ENCODE measurements at regions not wholly inside any gene's neighbourhood (a gene's known extent, or its start where the extent isn't known, plus 50 kb on each side); places are given as distances from the start of the nearest gene placed in this dataset.

GRCh38 chr11:37406651-37407050 lies 808.6 kb upstream of the RAG2 start (continued):
- no peak for TF ChIP-seq ZNF576 (CRISPR knock-in tag; IDR thresholded peaks at IDR 0.05)

- FAIRE-seq (no peak), ATAC-seq (no peak), DNase-seq (ENCODE audit: low spot score) (no peak)
- no peak overlapping the region for H3K4me3 ChIP-seq (replicated peaks in 1 of 3; ENCODE audit: insufficient read depth in 1 of 3, low read depth in 2 of 3, low read length in 3 of 3)
- intact Hi-C loops (cut with micrococcal nuclease; ENCODE audit: unreplicated experiment), result no loop called here
- H3K27me3 ChIP-seq (ENCODE audit: control insufficient read depth in 1 of 2, insufficient read depth in 2 of 2, low read length in 2 of 2), result no peaks in the 10 kb centered on the region
- no peak overlapping the region for H3K4me2 ChIP-seq (ENCODE audit: low read depth, low read length)
- H2AFZ ChIP-seq (ENCODE audit: low read length), result no peak overlapping the region
- H3K27ac ChIP-seq (ENCODE audit: extremely low read length, insufficient read depth, low read length), result no peak overlapping the region
- no peaks in the 10 kb centered on the region for H3K4me1 ChIP-seq (ENCODE audit: insufficient read depth, low read length)
- POLR2A ChIA-PET, result no interaction called here
- no TSS peak for BruUV-seq (replicated peaks)
- no peaks in the 10 kb centered on the region for H3K79me2 ChIP-seq (ENCODE audit: insufficient read depth, low read length)
- in situ Hi-C loops (cut with HindIII; ENCODE audit: extremely low pct_ligation_motif_present, low pct_unique_long_range_greater_than_20kb), result no loop called here
- CTCF ChIA-PET (ENCODE audit: low intra/inter-chr PET ratio, low total read pairs), result no interaction called here
- no peaks in the 10 kb centered on the region for H3K36me3 ChIP-seq (replicated peaks in 1 of 2; ENCODE audit: control insufficient read depth in 1 of 2, insufficient read depth in 2 of 2, low read length in 2 of 2)
- no peaks in the 10 kb centered on the region for H4K20me1 ChIP-seq (ENCODE audit: insufficient read depth, low read length)
- H3K9me3 ChIP-seq (ENCODE audit: low read length), result peaks cover 70% of the 10 kb centered on the region
- H3K9ac ChIP-seq (ENCODE audit: insufficient read depth, low read depth, low read length), result no peak overlapping the region
- no peak for TF ChIP-seq HDAC2 (CRISPR knock-in tag; IDR thresholded peaks at IDR 0.05)
- TF ChIP-seq TFE3 (CRISPR knock-in tag; IDR thresholded peaks at IDR 0.05), result no peak
- no peak for TF ChIP-seq ZNF44 (CRISPR knock-in tag; IDR thresholded peaks at IDR 0.05)
- no peak for TF ChIP-seq FIP1L1 (IDR thresholded peaks at IDR 0.05; ENCODE audit: borderline replicate concordance, insufficient read depth, low read depth, low read length)
- no peak for TF ChIP-seq IKZF1 (IDR thresholded peaks at IDR 0.05)
- TF ChIP-seq ZBTB42 (CRISPR knock-in tag; IDR thresholded peaks at IDR 0.05), result no peak
- TF ChIP-seq ZNF777 (CRISPR knock-in tag; IDR thresholded peaks at IDR 0.05), result no peak
- no peak for TF ChIP-seq ZNF367 (CRISPR knock-in tag; IDR thresholded peaks at IDR 0.05; ENCODE audit: borderline replicate concordance)
- no peak for TF ChIP-seq MEIS1 (CRISPR knock-in tag; IDR thresholded peaks at IDR 0.05; ENCODE audit: borderline replicate concordance)
- no peak for TF ChIP-seq SOX5 (CRISPR knock-in tag; IDR thresholded peaks at IDR 0.05; ENCODE audit: borderline replicate concordance)
- TF ChIP-seq ZNF678 (CRISPR knock-in tag; IDR thresholded peaks at IDR 0.05), result no peak
- no peak for TF ChIP-seq BORCS8-MEF2B (CRISPR knock-in tag; IDR thresholded peaks at IDR 0.05)
- no peak for TF ChIP-seq HNF1B (CRISPR knock-in tag; IDR thresholded peaks at IDR 0.05)
- no peak for TF ChIP-seq ZSCAN20 (CRISPR knock-in tag; IDR thresholded peaks at IDR 0.05; ENCODE audit: borderline replicate concordance)
- 29% methylated on average over 2 of the region's 2 CpGs for WGBS (ENCODE audit: low lambda C conversion rate)
Observed at GRCh38 chr11:37404231-37404630, 806.2 kb upstream of the RAG2 start.

Data from HepG2 (cell line).